NOMO-1 (cell line): ENCODE measurements at regions not wholly inside any gene's neighbourhood (a gene's known extent, or its start where the extent isn't known, plus 50 kb on each side); places are given as distances from the start of the nearest gene placed in this dataset.

ENCODE experiments used
- DNase-seq, 2 experiments: peaks; one replicate each; lab custom pipeline; 2025; ENCODE audit not compliant: unreplicated experiment in 2 of 2; lab: John Stamatoyannopoulos, UW

DNA sequence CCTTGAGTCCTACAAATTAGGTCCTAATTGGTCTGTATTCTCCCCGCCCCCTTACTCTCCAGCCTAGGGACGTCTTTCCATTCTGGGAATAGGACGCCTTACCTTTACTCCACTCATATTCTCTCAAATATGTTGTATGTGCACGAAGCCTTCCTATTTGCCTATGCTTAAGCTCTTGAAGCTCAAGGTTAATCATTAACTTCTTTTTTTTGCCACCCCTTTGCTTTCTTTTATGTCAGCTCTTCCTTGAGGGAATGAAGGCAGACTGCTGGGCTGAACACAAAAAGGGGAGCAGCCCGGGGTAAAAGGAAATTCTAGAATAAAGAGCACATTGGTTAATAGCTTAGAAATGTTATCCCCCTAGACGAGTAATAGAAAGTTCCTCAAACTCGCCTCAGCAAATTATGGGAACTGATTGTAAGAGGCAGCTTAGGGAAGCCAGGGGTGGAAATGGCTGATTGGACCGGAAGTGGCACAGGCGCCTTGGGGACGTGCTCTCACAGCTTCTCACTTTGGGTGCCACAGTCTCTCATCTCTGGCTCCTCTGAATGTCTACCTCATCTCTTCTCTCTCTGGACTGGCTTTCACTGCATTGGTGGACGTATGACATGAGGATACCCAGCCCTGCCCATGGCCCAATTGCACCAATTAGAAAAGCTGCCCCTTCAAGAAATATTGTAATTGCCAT is 122.3 kb upstream of the IL12B start:
- no peak for DNase-seq

DNA sequence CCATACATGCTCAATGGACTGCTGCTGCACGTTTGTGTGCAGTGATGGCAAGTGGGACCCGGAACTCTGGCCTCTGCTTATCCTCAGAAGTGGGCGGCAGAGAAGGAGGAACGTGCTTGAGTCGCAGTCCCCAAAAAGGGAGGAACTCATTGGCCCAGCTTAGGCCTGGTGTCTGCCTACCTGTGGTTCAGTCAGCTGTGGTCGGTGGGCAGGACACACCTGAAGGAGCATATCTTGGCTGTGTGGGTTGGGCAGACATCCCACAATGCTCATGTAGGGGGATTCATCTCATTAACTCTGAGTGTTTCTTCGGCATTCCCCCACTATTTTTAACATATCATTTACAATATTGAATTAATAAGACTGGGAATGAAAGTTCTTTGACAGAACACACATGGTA is 122.9 kb upstream of the IL12B start:
- no peak for DNase-seq

DNA sequence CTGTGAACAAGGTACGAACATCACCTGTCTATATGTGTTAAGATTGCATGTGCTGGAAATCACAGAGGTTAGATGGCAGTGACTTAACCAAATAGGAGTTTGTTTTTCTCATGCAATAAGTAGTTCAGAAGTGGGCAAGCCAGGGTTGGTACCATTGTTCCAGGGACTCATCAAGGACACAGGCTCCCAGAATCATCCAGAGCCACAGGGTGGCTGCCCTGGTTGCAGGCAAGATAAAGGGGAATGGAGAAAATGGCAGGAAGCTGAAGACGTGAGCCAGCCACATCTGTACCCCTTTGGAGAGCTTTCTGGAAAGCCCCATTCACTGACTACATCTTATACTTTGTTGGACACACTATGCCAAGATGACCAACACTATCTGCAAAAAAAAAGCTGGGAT is 126.0 kb upstream of the IL12B start:
- no peak for DNase-seq

DNA sequence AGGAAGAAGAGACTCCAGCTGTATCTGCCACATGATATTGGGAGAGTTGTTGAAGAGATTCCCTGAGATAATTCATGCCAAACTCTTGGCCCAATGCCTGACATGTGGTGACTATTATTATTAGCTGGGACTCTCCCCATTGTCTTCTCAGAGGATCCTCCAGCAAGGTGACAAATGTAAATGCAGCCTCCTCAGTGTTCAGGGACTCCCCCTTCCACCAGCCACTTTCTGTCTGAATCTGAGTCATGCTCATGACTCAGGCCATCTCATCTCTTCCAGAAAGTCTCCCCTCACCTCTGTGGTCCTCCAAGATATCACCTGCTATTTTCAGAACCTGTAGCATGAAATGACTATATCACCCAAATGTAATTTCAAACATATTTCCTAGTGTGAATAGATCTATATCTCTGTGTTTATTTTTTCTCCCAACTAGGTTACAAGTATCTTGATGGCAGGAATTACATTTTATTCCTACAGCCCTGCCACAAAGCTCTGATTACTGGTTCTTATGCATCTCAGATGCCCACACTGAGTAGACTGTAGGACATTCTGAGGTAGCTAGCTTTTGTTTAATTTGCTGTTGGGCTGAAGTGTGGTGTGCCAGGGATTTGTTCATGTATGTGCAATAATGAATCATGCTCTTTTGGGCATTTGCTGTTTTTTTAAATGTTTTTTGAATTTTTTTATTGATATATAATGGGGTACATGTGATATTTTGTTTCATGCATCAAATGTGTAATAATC is 126.6 kb upstream of the IL12B start:
- no peak for DNase-seq

DNA sequence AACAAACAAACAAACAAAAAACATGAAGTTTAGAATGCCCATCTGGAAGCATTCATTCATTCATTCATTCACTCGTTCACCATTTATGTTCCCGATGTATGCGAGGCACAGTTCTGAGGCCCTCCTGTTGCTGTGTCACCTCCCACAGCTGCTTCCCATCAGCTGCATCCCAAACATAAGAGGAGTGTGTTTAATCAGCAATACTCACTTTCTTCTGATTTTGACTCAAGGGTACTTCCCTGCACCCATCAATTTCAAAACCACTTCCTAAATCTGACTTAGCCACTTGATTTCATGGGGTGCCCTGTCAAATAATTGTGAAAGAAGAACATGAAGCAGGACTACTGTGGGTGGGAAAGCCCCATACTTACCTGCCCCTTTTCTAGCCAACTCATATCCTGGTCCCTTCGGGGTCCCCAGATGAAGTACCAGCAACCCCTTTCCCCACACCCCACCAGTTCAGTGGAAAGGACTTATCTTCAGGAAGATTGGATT is 128.0 kb upstream of the IL12B start:
- DNase-seq = peak; percentile 7 to 19

DNA sequence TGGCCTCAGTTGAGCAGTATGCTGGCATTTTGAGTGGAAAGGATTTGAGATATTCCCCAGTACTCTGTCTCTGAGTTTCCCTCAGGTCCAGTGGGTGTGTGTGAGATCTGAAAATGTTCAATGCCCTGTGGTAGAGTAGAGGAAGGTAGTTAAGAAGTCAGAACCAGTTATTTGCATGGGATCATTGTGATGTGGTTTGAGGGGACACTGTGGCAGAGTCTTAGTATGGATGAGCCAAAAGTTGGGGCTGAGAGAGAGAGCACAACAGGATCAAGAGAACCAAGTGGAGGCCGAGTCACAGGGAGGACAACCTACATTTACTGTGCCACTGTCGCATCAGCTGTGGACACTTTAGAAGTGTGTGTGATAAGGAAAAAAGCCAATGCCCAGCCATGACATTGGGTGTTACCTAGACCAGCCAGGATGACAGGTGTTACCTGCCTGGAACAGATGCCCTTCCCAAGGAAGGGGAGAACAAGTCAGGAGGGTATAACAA is 128.9 kb upstream of the IL12B start:
- DNase-seq = no peak

DNA sequence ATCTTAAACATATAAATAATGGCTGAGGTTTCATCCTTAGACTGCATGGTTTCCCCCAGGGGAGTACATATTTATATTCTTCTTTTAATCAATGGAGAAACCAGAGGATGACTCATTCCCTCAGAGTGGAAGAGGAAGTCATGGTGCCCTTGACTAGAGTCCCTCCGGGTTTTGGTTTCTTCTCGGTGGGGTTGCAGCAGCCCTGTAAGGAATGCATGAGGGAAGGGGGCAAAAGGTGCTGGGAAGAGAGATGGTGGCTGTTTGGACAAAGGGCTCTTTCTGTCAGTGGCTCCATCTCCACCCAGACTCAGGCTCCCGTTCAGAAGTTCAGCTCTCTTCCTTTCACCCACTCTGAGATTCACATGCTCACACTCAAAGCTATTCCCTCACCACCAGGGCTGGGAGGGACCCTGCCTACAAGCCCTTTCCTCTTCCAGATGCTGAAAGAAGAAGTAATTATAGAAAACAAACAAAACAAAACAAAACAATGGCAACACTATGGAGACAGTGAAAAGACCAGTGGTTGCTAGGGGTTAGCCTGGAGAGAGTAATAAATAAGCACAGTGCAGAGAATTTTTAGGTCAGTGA is 129.8 kb upstream of the IL12B start:
- peak; percentile 59 to 86 for DNase-seq

DNA sequence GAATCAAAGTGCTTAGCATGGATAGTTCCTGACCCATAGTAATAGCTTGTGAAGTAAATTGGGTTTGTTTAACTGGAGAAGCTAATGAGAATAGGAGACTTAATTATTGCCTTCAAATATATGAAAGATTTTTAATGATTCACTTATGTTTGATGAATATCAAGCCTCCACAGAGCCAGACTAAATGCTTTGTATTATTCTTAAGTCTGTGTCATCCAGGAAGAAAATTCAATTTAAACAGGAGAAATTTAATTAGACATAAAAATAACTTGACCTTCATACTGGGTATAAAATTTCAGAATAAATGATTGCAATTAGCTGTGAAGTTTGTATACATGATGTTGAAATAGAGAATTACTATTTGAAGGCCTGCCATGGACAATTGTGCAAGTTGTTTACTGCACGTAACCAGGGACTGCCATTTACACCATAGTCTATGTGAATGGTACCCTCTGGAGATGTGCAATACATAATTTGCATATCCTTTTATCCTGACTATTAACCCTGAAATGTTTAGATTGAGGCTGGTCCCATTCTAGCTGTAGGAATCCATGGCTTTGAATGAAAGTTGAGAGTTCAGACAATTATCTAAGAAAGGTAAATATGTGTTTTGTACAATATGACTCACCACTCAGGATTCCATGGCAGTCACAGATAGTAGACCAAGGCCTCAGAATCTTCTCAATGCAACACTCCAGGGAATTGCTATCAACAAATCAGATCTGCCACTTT is 133.5 kb upstream of the IL12B start:
- no peak for DNase-seq

DNA sequence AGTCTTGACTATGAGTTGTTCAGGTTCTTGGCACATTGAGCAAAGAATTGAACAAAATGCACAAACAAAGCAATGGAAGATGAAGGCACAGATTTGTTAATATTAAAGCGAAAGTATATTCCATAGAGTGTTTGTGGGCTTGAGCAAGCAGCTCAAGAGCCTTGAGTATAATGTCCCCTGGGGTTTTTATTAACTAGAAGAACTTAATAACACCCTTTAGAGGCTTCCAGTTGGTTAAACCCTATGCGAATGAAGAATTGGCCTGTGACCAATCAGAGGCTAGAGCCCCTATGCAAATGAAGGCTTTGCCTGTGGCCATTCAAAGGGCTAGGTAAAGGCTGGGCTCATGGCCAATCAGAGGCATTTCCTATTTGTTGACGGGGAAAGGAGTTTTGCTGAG is 135.3 kb upstream of the IL12B start:
- no peak for DNase-seq

DNA sequence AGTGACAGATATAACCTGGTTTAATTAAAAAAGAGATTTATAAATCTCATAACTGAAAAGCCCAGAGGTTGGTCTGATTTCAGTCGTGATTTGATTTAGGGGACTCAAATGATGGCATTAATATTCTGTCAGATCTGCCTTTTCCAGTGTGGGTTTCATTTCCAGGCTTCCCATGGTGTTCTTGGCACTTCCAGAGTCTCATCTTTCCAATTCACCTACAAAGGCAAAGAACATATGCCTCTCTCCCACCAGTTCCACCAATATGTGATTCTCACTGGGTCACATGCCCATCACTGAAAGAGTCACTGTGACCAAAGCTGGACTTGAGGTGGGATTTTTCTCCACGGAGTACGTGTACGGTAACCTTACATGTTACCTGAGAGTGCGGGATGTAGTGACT is 137.4 kb upstream of the IL12B start:
- DNase-seq = no peak

DNA sequence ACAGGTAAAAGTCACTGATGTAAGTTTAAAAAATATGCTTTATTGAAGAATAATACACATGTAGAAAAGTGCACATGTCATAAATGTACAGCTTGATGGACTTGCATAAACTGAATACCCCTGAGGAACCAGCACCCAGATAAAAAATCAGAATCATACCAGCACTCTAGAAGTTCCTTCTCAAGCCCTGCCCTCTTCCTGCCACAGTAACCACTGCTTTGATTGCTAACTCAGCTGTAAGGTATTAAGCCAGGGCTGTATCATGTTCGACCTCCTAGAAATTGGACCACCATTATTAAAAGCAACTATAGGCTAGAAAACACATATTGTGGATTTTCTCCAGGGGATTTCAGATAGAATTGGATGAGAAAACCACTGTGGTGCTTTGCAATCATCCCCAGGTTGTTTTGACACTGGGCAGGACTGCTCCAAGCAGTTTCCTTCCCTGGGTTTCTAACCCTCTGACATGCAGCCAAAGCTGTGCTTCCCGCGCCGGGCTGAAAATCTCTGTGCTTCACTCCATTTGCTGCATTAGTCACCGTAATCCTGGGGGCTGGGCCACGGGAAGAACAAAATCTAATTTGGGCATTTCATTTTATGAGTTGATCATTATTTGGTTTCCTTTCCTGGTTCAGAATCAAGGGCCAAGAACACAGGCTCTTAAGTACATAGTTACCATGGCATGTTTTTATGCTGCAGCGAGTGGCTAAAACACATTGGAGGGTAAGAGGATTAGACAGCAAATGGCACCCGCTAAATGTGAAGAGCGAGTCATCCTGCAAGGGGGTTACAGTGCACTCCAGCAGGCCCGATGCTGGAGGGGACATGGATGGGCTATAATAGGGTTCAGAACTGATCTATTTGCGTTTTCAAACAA is 139.4 kb upstream of the IL12B start:
- peak in 1 of 2 experiments; percentile 31 for DNase-seq

DNA sequence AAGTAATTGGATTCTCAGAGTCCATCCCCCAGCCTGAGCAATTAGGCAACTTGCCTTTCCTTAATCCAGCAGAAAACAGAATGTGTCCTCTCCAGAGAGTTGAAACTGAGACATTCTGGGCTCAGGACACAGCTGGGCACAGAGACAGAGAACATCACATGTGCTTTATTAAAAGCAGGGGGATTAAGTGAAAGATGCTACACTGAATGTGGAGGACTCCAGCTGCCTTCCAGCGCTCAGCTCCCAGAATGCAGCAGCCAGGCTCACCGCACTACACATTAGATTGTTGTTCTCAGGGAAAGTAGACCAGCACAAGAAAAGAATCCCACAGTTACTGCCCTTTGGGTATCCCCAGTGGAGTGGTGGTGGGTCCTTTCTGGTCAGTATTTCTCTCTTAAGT is 141.6 kb upstream of the IL12B start:
- DNase-seq = no peak

DNA sequence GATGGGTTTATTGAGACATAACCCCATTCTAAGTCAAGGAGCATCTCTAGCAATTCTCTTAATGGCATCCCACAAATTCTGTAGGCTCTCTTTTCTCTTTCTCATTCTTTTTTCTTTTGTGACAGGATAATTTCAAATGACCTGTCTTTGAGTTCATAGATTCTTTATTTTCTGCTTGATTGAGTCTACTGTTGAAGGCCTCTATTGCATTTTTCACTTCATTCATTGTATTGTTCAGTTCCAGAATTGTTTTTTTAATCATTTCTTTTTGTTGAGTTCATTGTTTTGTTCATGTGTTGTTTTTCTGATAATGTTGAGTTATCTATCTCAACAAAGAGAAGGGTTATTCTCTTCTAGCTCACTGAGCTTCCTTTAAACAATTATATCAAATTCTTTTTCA is 144.7 kb upstream of the IL12B start:
- no peak for DNase-seq

DNA sequence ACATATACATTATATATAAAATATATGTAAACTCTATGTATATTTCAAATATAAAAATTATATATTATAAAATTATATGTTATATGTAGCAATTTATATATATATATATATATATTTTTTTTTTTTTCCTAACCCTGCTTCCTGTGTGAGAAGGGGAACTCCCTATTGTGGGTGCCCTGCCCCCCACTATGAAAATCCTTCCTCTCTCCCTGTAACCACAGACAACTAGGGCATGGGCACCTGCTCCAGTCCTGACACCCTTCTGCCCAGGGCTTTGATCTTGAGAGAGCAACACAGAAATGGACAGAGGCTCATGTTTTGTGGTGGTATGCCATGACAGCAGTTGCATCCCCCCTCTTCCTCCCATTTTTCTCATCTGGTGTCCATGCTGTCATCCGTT is 148.7 kb upstream of the IL12B start:
- no peak for DNase-seq

DNA sequence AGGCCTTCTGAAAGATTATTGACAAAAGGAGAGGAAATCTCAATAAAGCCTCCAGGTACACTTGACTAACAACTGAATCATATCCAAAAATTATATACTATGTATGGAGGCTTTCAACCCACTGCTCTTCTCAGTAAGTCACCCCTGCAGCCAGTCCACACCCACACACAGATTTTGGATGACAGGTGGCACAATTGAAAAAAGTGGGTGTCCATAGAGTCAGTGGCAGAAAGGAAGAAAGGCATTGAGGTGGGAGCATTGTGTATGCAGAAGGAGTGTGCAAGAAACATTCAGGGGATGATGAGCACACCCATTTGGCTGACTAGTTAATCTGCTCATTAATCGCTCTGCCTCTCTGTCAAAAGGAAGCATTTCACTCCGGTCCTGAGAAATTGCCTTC is 150.6 kb upstream of the IL12B start:
- DNase-seq = no peak

DNA sequence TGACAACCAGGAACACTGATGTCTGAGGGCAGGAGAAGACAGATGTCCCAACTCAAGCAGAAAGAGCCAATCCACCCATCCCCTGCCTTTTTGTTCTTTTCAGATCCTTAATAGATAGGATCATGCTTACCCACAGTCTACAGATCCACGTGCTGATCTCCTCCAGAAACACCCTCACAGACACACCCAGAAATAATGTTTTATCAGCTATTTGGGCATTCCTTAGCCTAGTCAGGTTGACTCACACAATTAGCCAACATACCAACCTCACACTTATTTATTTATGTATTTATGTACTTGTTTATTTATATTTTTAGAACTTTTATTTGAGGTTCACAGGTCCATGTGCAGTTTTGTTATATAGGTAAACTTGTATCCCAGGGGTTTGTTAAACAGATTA is 151.5 kb upstream of the IL12B start:
- no peak for DNase-seq

DNA sequence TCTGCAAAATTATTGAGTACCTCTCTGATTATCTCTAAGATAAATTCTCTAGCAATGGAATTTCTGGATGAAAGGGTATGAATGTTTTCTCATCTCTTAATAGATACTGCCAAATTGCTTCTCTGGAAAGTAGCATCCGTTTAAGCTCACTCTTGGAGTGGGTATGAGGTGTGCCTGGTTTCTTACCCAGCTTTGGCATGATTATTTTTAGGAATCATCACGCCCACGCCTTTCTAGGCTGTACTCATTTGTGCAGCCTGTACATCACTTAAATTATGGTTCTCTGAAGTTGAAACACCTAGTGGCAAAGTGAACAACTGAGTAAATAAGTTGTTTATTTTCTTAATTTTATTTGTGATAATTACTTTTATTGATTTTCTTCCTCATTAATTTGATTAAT is 156.5 kb upstream of the IL12B start:
- DNase-seq = no peak

DNA sequence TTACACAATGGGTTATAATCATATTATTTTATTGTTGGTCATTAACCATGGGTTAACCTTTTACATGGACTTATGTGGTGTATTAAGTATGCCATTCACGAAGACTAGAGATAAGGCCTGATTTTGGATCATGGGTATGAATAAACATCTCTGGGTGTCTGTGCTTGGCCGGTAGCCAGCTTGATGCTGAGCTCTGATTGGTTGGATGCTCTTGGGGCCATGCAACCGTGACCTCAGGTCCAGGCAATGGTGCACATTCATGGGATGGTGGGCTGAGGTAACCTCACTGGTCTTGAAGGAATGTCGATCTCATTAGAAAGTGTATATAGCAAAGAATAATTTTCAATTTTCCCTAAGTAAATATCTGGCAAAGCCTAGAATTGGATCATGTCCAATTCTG is 158.2 kb upstream of the IL12B start:
- no peak for DNase-seq

DNA sequence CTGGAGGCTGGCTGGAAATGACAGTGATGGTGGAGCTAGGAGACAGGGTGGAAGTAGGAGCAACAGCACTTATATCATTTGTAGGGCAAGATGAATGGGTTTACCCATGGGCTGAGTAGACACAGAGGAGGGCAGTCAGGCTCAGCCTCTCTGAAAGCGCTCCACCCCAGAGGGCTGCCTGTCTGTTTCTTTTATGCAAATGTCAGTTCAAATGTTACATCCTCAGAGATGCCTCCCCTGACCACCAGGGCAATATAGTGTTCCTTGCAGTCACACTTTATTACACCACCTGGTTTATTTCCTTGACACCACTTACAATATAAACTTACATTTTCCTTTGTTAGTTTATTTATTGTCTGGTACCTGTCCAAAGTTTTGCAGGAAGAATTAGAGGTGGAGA is 159.5 kb upstream of the IL12B start:
- no peak for DNase-seq

DNA sequence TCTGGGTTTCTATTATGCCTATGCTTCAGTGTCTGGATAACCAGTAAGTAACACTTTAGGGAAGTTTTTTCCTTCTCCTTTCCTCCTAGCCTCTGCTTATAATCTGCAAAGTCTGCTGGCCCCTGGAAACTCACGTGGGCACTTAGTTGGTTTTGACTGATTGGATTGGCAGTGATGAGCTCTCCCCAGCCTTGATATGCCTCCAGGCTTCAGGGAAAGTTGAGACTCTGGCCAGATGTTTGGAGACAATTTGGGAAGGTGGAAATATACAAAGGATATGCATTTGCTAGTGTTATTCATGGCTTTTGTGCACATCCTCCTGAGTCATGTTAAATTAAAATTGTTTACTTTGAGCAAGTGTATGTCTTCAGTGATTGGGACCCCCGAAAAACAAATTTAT is 160.2 kb upstream of the IL12B start:
- no peak for DNase-seq
